GM19452 (cell line): ENCODE measurements at regions not wholly inside any gene's neighbourhood (a gene's known extent, or its start where the extent isn't known, plus 50 kb on each side); places are given as distances from the start of the nearest gene placed in this dataset.
"Not testable (repeated sequence)": the region's sequence is repeated elsewhere in the genome, so short reads cannot be mapped to it uniquely, and the experiment has no call there.

Experiments used
- ATAC-seq: cut with Tn5 transposase; IDR thresholded peaks from one replicate; pipeline ENCODE4 v1.9.1; 2021; ENCODE audit not compliant: unreplicated experiment

- ATAC-seq, result no peak
Observed at GRCh38 chr6:141790921-141791320, 341.8 kb upstream of the GJE1 start.

- ATAC-seq, result no peak
Observed at GRCh38 chr6:141788096-141788495, 344.6 kb upstream of the GJE1 start.

GRCh38 chr6:141783585-141783984 lies 349.1 kb upstream of the GJE1 start:
- no peak for ATAC-seq

GRCh38 chr6:141780296-141780695 lies 352.4 kb upstream of the GJE1 start:
- no peak for ATAC-seq

GRCh38 chr6:141764388-141764787 lies 368.3 kb upstream of the GJE1 start:
- ATAC-seq, result no peak

- ATAC-seq, result no peak
Observed at GRCh38 chr6:141758430-141758829, 374.3 kb upstream of the GJE1 start.

- no peak for ATAC-seq
Observed at GRCh38 chr6:141753180-141753579, 379.5 kb upstream of the GJE1 start.

GRCh38 chr6:141752677-141753076 lies 380.0 kb upstream of the GJE1 start:
- no peak for ATAC-seq

GRCh38 chr6:141746324-141746723 lies 386.4 kb upstream of the GJE1 start:
- ATAC-seq, result not testable (repeated sequence)

- ATAC-seq, result no peak
Observed at GRCh38 chr6:141744971-141745370, 387.8 kb upstream of the GJE1 start.

- no peak for ATAC-seq
Observed at GRCh38 chr6:141744194-141744925, 388.4 kb upstream of the GJE1 start.

- no peak for ATAC-seq
Observed at GRCh38 chr6:141736104-141736503, 396.6 kb upstream of the GJE1 start.

GRCh38 chr6:141735126-141735525 lies 397.6 kb upstream of the GJE1 start:
- no peak for ATAC-seq

GRCh38 chr6:141734071-141734840 lies 398.5 kb upstream of the GJE1 start:
- ATAC-seq, result no peak

GRCh38 chr6:141729146-141729545 lies 403.6 kb upstream of the GJE1 start:
- ATAC-seq, result no peak

- ATAC-seq, result no peak
Observed at GRCh38 chr6:141728330-141728729, 404.4 kb upstream of the GJE1 start.

- ATAC-seq, result no peak
Observed at GRCh38 chr6:141726248-141726647, 406.5 kb upstream of the GJE1 start.

GRCh38 chr6:141724731-141725130 lies 408.0 kb upstream of the GJE1 start:
- no peak for ATAC-seq

- no peak for ATAC-seq
Observed at GRCh38 chr6:141719476-141719875, 413.2 kb upstream of the GJE1 start.

- ATAC-seq, result no peak
Observed at GRCh38 chr6:141705431-141705830, 427.3 kb upstream of the GJE1 start.

- ATAC-seq, result no peak
Observed at GRCh38 chr6:141704151-141704550, 428.6 kb upstream of the GJE1 start.

- ATAC-seq, result no peak
Observed at GRCh38 chr6:141701732-141702131, 431.0 kb upstream of the GJE1 start.
